KMS-11 (cell line): ENCODE measurements at regions not wholly inside any gene's neighbourhood (a gene's known extent, or its start where the extent isn't known, plus 50 kb on each side); places are given as distances from the start of the nearest gene placed in this dataset.

Experiments used
- H2AFZ ChIP-seq: fragments of 200-600 bp; sonication (generic); 2 replicates; pipeline ENCODE4 v1.6.1; 2016; ENCODE audit warnings: antibody characterized with exemption, mixed run types, low read depth
- H3K27ac ChIP-seq: fragments of 200-600 bp; sonication (generic); 2 replicates; pipeline ENCODE4 v1.6.1; 2016; ENCODE audit warnings: mild to moderate bottlenecking, mixed run types
- H3K27me3 ChIP-seq: fragments of 200-600 bp; sonication (generic); 2 replicates; pipeline ENCODE4 v1.6.1; 2017; ENCODE audit warnings: mild to moderate bottlenecking, low read depth, mixed run types, moderate library complexity; ENCODE audit not compliant: insufficient read depth
- H3K36me3 ChIP-seq: fragments of 200-600 bp; sonication (generic); 2 replicates; pipeline ENCODE4 v1.6.1; 2017; ENCODE audit warnings: mild to moderate bottlenecking, mixed run types; ENCODE audit not compliant: insufficient read depth
- H3K4me1 ChIP-seq: fragments of 200-600 bp; sonication (generic); 2 replicates; pipeline ENCODE4 v1.6.1; 2016; ENCODE audit warnings: mild to moderate bottlenecking, low read depth, mixed run types; ENCODE audit not compliant: poor library complexity, severe bottlenecking
- H3K4me2 ChIP-seq: fragments of 200-600 bp; sonication (generic); 2 replicates; pipeline ENCODE4 v1.7.0; 2016; ENCODE audit warnings: mild to moderate bottlenecking, mixed run types
- H3K4me3 ChIP-seq: fragments of 200-600 bp; sonication (generic); IDR thresholded peaks from 2 replicates; pipeline ENCODE4 v1.6.1; 2017; ENCODE audit warnings: low read depth, low read length, mixed read lengths; ENCODE audit not compliant: insufficient read depth
- H3K79me2 ChIP-seq: fragments of 200-600 bp; sonication (generic); 2 replicates; pipeline ENCODE4 v1.6.1; 2016; ENCODE audit warnings: low read depth, mixed run types; ENCODE audit not compliant: insufficient read depth
- H3K9ac ChIP-seq: fragments of 200-600 bp; sonication (generic); 2 replicates; pipeline ENCODE4 v1.6.1; 2016; ENCODE audit warnings: mild to moderate bottlenecking, mixed run types
- H4K20me1 ChIP-seq: fragments of 200-600 bp; sonication (generic); 2 replicates; pipeline ENCODE4 v1.6.1; 2016; ENCODE audit warnings: mild to moderate bottlenecking, mixed run types; ENCODE audit not compliant: insufficient read depth
- TF ChIP-seq, protein P1 (sequence below): fragments of 200-600 bp; sonication (generic); conservative IDR thresholded peaks from 2 replicates; pipeline ENCODE4 v1.6.1; 2017; ENCODE audit warnings: low read depth, mild to moderate bottlenecking, antibody characterized with exemption, low read length, moderate library complexity, mixed read lengths

GRCh38 chr6:114404339-114404955 lies 61.6 kb upstream of the HS3ST5 start:
- Histone ChIP-seq H3K4me3 (no peak overlapping the region), H2AFZ (no peak overlapping the region), H3K9ac (no peak overlapping the region), H3K27me3 (no peaks in the 10 kb centered on the region), H4K20me1 (no peaks in the 10 kb centered on the region), H3K36me3 (no peaks in the 10 kb centered on the region), H3K79me2 (no peaks in the 10 kb centered on the region), H3K4me2 (no peak overlapping the region), H3K4me1 (no peaks in the 10 kb centered on the region), H3K27ac (no peak overlapping the region)
- TF ChIP-seq, protein P1, sequence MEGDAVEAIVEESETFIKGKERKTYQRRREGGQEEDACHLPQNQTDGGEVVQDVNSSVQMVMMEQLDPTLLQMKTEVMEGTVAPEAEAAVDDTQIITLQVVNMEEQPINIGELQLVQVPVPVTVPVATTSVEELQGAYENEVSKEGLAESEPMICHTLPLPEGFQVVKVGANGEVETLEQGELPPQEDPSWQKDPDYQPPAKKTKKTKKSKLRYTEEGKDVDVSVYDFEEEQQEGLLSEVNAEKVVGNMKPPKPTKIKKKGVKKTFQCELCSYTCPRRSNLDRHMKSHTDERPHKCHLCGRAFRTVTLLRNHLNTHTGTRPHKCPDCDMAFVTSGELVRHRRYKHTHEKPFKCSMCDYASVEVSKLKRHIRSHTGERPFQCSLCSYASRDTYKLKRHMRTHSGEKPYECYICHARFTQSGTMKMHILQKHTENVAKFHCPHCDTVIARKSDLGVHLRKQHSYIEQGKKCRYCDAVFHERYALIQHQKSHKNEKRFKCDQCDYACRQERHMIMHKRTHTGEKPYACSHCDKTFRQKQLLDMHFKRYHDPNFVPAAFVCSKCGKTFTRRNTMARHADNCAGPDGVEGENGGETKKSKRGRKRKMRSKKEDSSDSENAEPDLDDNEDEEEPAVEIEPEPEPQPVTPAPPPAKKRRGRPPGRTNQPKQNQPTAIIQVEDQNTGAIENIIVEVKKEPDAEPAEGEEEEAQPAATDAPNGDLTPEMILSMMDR: no peak

- Histone ChIP-seq H3K4me3 (no peak overlapping the region), H2AFZ (no peak overlapping the region), H3K36me3 (no peaks in the 10 kb centered on the region), H3K4me2 (no peak overlapping the region), H3K79me2 (no peaks in the 10 kb centered on the region), H4K20me1 (no peaks in the 10 kb centered on the region), H3K27ac (no peak overlapping the region), H3K4me1 (no peaks in the 10 kb centered on the region), H3K9ac (no peak overlapping the region), H3K27me3 (no peaks in the 10 kb centered on the region)
- TF ChIP-seq, protein P1: no peak
Measured at GRCh38 chr6:114403858-114404257, 61.0 kb upstream of the HS3ST5 start.

DNA sequence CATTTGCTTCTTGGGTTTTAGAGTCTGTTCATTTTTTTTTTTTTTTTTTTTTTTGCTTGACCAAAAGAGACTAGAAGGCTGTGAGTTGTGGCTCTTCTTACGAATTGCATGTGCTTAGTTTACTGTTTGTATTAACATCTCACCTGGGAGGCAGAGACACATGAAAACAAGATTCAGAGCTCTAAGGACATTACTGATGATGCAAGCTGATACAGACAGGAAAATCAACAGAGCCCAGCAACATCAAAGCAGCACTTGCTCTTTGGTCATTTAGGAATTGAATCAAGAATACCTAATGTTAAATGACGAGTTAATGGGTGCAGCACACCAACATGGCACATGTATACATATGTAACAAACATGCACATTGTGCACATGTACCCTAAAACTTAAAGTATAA lies 55.7 kb upstream of the HS3ST5 start:
- Histone ChIP-seq H3K4me3 (no peak overlapping the region), H2AFZ (no peak overlapping the region), H3K27me3 (no peaks in the 10 kb centered on the region), H4K20me1 (no peaks in the 10 kb centered on the region), H3K4me1 (no peaks in the 10 kb centered on the region), H3K27ac (no peak overlapping the region), H3K9ac (no peak overlapping the region), H3K36me3 (no peaks in the 10 kb centered on the region), H3K4me2 (no peak overlapping the region), H3K79me2 (no peaks in the 10 kb centered on the region)
- TF ChIP-seq, protein P1: no peak
